Breast epithelium (tissue), 3 donors: ENCODE measurements at regions not wholly inside any gene's neighbourhood (a gene's known extent, or its start where the extent isn't known, plus 50 kb on each side); places are given as distances from the start of the nearest gene placed in this dataset.

Experiments
- POLR2A ChIP-seq: fragments of 450-650 bp; IDR thresholded peaks from one replicate; pipeline ENCODE4 v1.6.1; 2016; ENCODE audit warnings: antibody characterized with exemption, mild to moderate bottlenecking, moderate library complexity
- TF ChIP-seq, protein P1 (sequence below), 3 donors: fragments of 450-650 bp; IDR thresholded peaks; one replicate each; pipeline ENCODE4 v1.5.1; 2016 to 2017; ENCODE audit warnings: antibody characterized with exemption in 3 of 3, mild to moderate bottlenecking in 3 of 3, moderate library complexity in 3 of 3

DNA sequence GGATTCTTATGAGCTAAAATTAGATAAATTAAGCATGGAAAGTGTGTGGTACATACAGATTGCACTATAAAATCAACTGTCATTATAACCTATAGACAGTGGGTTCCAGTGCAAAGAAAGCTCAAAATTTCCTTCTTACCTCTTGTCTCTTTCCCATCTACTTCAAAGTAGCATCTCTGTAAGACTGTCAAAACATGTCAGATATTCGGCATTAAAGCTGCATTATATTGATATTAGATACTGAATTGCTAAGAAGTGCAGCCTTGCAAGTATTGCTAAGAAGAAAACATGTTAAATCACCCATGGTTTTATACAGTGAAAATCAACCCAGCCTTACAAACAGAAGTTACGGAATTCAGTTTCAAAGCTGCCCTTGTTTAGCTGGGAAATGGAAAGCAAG lies 849.8 kb upstream of the FAT3 start:
- TF ChIP-seq, protein P1, sequence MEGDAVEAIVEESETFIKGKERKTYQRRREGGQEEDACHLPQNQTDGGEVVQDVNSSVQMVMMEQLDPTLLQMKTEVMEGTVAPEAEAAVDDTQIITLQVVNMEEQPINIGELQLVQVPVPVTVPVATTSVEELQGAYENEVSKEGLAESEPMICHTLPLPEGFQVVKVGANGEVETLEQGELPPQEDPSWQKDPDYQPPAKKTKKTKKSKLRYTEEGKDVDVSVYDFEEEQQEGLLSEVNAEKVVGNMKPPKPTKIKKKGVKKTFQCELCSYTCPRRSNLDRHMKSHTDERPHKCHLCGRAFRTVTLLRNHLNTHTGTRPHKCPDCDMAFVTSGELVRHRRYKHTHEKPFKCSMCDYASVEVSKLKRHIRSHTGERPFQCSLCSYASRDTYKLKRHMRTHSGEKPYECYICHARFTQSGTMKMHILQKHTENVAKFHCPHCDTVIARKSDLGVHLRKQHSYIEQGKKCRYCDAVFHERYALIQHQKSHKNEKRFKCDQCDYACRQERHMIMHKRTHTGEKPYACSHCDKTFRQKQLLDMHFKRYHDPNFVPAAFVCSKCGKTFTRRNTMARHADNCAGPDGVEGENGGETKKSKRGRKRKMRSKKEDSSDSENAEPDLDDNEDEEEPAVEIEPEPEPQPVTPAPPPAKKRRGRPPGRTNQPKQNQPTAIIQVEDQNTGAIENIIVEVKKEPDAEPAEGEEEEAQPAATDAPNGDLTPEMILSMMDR (IDR thresholded peaks at IDR 0.05): no peak
- TF ChIP-seq POLR2A: no peak
